HL-60 (cell line): ENCODE measurements at regions not wholly inside any gene's neighbourhood (a gene's known extent, or its start where the extent isn't known, plus 50 kb on each side); places are given as distances from the start of the nearest gene placed in this dataset.

Source experiments
- DNase-seq, 2 experiments: peaks; one replicate each; pipeline ENCODE4 v3.0.0-alpha.2; 2010 to 2020; ENCODE audit warnings: low read depth in 1 of 2, low spot score in 1 of 2
- H3K27ac ChIP-seq: fragments of 250-450 bp; sonication (Bioruptor Pico); replicated peaks from 2 replicates; pipeline ENCODE4 v1.5.1; 2020; ENCODE audit warnings: mild to moderate bottlenecking, moderate library complexity
- H3K27me3 ChIP-seq: fragments of 250-450 bp; sonication (Bioruptor Pico); 2 replicates; pipeline ENCODE4 v1.5.1; 2021; ENCODE audit warnings: mild to moderate bottlenecking, moderate library complexity; ENCODE audit not compliant: insufficient read depth, poor library complexity, severe bottlenecking
- H3K4me3 ChIP-seq: replicated peaks from 2 replicates; pipeline ENCODE4 v1.5.1; 2011; ENCODE audit warnings: mild to moderate bottlenecking, control low read depth, low read length; ENCODE audit not compliant: insufficient read depth
- GABPA ChIP-seq: IDR thresholded peaks from 2 replicates; pipeline ENCODE4 v1.6.1; 2012; ENCODE audit warnings: low read depth
- POLR2AphosphoS5 ChIP-seq: IDR thresholded peaks from 2 replicates; pipeline ENCODE4 v1.6.1; 2012; ENCODE audit warnings: low read depth
- SPI1 ChIP-seq: IDR thresholded peaks from 2 replicates; pipeline ENCODE4 v1.6.1; 2012; ENCODE audit warnings: low read depth, mild to moderate bottlenecking, borderline replicate concordance
- TF ChIP-seq, protein P1 (sequence below): IDR thresholded peaks from 2 replicates; pipeline ENCODE4 v1.6.1; 2012; ENCODE audit warnings: low read depth; ENCODE audit not compliant: insufficient replicate concordance
- TF ChIP-seq, protein P2 (sequence below): IDR thresholded peaks from one replicate; pipeline ENCODE4 v1.5.1; 2011; ENCODE audit warnings: low read length, control low read depth, inconsistent platforms; ENCODE audit not compliant: insufficient read depth

GRCh38 chr7:41756650-41757182, 53.8 kb upstream of the INHBA start:
- Histone ChIP-seq H3K27ac (no peak overlapping the region), H3K27me3 (no peaks in the 10 kb centered on the region), H3K4me3 (no peak overlapping the region)
- no peak for DNase-seq
- TF ChIP-seq, protein P1, sequence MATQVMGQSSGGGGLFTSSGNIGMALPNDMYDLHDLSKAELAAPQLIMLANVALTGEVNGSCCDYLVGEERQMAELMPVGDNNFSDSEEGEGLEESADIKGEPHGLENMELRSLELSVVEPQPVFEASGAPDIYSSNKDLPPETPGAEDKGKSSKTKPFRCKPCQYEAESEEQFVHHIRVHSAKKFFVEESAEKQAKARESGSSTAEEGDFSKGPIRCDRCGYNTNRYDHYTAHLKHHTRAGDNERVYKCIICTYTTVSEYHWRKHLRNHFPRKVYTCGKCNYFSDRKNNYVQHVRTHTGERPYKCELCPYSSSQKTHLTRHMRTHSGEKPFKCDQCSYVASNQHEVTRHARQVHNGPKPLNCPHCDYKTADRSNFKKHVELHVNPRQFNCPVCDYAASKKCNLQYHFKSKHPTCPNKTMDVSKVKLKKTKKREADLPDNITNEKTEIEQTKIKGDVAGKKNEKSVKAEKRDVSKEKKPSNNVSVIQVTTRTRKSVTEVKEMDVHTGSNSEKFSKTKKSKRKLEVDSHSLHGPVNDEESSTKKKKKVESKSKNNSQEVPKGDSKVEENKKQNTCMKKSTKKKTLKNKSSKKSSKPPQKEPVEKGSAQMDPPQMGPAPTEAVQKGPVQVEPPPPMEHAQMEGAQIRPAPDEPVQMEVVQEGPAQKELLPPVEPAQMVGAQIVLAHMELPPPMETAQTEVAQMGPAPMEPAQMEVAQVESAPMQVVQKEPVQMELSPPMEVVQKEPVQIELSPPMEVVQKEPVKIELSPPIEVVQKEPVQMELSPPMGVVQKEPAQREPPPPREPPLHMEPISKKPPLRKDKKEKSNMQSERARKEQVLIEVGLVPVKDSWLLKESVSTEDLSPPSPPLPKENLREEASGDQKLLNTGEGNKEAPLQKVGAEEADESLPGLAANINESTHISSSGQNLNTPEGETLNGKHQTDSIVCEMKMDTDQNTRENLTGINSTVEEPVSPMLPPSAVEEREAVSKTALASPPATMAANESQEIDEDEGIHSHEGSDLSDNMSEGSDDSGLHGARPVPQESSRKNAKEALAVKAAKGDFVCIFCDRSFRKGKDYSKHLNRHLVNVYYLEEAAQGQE: no peak
- no peak for TF ChIP-seq SPI1
- TF ChIP-seq, protein P2, sequence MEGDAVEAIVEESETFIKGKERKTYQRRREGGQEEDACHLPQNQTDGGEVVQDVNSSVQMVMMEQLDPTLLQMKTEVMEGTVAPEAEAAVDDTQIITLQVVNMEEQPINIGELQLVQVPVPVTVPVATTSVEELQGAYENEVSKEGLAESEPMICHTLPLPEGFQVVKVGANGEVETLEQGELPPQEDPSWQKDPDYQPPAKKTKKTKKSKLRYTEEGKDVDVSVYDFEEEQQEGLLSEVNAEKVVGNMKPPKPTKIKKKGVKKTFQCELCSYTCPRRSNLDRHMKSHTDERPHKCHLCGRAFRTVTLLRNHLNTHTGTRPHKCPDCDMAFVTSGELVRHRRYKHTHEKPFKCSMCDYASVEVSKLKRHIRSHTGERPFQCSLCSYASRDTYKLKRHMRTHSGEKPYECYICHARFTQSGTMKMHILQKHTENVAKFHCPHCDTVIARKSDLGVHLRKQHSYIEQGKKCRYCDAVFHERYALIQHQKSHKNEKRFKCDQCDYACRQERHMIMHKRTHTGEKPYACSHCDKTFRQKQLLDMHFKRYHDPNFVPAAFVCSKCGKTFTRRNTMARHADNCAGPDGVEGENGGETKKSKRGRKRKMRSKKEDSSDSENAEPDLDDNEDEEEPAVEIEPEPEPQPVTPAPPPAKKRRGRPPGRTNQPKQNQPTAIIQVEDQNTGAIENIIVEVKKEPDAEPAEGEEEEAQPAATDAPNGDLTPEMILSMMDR: no peak
- no peak for TF ChIP-seq POLR2AphosphoS5
- no peak for TF ChIP-seq GABPA

DNA sequence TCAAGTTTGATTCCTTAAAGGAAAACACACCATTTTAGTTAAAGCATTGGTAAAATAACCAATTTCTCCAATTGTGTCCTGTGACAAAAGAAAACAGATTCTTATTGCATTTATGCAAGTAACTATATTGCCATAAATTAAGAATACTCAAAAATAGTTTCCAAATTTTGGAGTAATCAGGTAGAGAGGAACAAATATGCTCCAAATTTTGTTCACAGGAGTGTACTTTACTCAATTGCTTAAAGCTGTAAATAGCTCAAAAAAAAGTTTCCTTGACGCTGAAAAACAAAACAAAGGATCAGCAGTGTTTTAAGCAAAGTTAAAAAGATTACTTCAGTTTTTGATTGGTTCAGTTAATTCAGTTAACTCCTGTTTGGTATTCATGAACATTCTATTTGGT, 52.2 kb upstream of the INHBA start:
- TF ChIP-seq POLR2AphosphoS5 (no peak), GABPA (no peak), SPI1 (no peak)
- TF ChIP-seq, protein P1: no peak
- TF ChIP-seq, protein P2: no peak
- Histone ChIP-seq H3K4me3 (no peak overlapping the region), H3K27ac (no peak overlapping the region), H3K27me3 (no peaks in the 10 kb centered on the region)
- no peak for DNase-seq

DNA sequence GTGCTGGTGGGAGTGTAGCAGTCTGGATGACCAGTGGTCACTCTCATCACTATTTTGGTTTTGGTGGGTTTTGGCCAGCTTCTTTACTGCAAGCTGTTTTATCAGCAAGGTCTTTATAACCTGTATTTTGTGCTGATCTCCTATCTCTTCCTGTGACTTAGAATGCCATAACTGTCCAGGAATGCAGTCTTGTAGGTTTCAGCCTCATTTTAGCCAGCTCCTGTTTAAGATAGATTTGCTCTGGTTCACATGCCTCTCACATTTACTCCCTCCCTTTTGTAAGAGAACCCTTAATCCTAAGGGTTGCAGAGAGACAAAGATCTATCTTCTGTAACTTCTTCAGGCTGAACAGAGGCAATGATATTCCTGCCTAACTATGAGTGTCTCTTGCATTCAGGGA, 51.2 kb upstream of the INHBA start:
- no peak overlapping the region for H3K27ac ChIP-seq
- no peak overlapping the region for H3K4me3 ChIP-seq
- H3K27me3 ChIP-seq: no peaks in the 10 kb centered on the region
- TF ChIP-seq, protein P2: no peak
- TF ChIP-seq, protein P1: no peak
- TF ChIP-seq POLR2AphosphoS5 (no peak), GABPA (no peak), SPI1 (no peak)
- DNase-seq: no peak
